ENCODE measurements at regions not wholly inside any gene's neighbourhood (a gene's known extent, or its start where the extent isn't known, plus 50 kb on each side); places are given as distances from the start of the nearest gene placed in this dataset.

GRCh38 chr15:98501632-98502031 lies 146.7 kb upstream of the IGF1R start:
- H3K27ac ChIP-seq (ENCODE audit: low read depth, low read length) = no peak overlapping the region
- no peak overlapping the region for H3K4me3 Mint-ChIP-seq (ENCODE audit: unreplicated experiment)
- FAIRE-seq (no peak), DNase-seq (ENCODE audit: low read depth) (no peak)
- no peaks in the 10 kb centered on the region for H4K20me1 ChIP-seq (ENCODE audit: insufficient read depth, low read length)
- H3K36me3 ChIP-seq (ENCODE audit: insufficient read depth, low read length) = no peaks in the 10 kb centered on the region
- no peak overlapping the region for H3K9ac ChIP-seq (ENCODE audit: low read length)
- no peak overlapping the region for H2AFZ ChIP-seq (ENCODE audit: low read depth, low read length)
- H3K4me2 ChIP-seq (ENCODE audit: low read length) = no peak overlapping the region
- H3K4me1 Mint-ChIP-seq (ENCODE audit: low read depth, unreplicated experiment) = no peaks in the 10 kb centered on the region
- H3K4me3 ChIP-seq (ENCODE audit: insufficient read depth, low read depth, low read length) = no peak overlapping the region
- peaks cover 4% of the 10 kb centered on the region for H3K27me3 ChIP-seq (ENCODE audit: insufficient read depth, low read length)
- no peaks in the 10 kb centered on the region for H3K4me1 ChIP-seq (ENCODE audit: insufficient read depth, low read length)
- peaks cover 1% of the 10 kb centered on the region for H3K36me3 Mint-ChIP-seq (ENCODE audit: low read depth, unreplicated experiment)
- H3K9me3 ChIP-seq (ENCODE audit: insufficient read depth, low read depth, low read length) = no peaks in the 10 kb centered on the region
- H3K9me3 Mint-ChIP-seq (ENCODE audit: unreplicated experiment) = peaks cover 11% of the 10 kb centered on the region
- H3K27me3 Mint-ChIP-seq (ENCODE audit: low read depth, unreplicated experiment) = peaks cover 36% of the 10 kb centered on the region
- no peak overlapping the region for H3K27ac Mint-ChIP-seq (ENCODE audit: unreplicated experiment)
- no peaks in the 10 kb centered on the region for H3K79me2 ChIP-seq (ENCODE audit: insufficient read depth, low read length)
- TF ChIP-seq EZH2 (IDR thresholded peaks at IDR 0.05; ENCODE audit: insufficient read depth, low read length) (no peak), CTCF (IDR thresholded peaks at IDR 0.05; ENCODE audit: insufficient read depth, low read depth, low read length) (no peak)

GRCh38 chr15:98503970-98504369 lies 144.4 kb upstream of the IGF1R start:
- Histone ChIP-seq H3K27ac (ENCODE audit: low read depth, low read length) (no peak overlapping the region), H3K27me3 (ENCODE audit: insufficient read depth, low read length) (peaks cover 8% of the 10 kb centered on the region), H3K4me3 (ENCODE audit: insufficient read depth, low read depth, low read length) (no peak overlapping the region), H3K4me1 (ENCODE audit: insufficient read depth, low read length) (no peaks in the 10 kb centered on the region), H3K9me3 (ENCODE audit: insufficient read depth, low read depth, low read length) (no peaks in the 10 kb centered on the region), H3K9ac (ENCODE audit: low read length) (no peak overlapping the region), H2AFZ (ENCODE audit: low read depth, low read length) (no peak overlapping the region), H3K79me2 (ENCODE audit: insufficient read depth, low read length) (no peaks in the 10 kb centered on the region), H3K4me2 (ENCODE audit: low read length) (no peak overlapping the region), H3K36me3 (ENCODE audit: insufficient read depth, low read length) (no peaks in the 10 kb centered on the region), H4K20me1 (ENCODE audit: insufficient read depth, low read length) (no peaks in the 10 kb centered on the region)
- Mint-ChIP-seq H3K9me3 (ENCODE audit: unreplicated experiment) (peaks cover 7% of the 10 kb centered on the region), H3K4me3 (ENCODE audit: unreplicated experiment) (no peak overlapping the region), H3K27ac (ENCODE audit: unreplicated experiment) (no peak overlapping the region), H3K27me3 (ENCODE audit: low read depth, unreplicated experiment) (peaks cover 36% of the 10 kb centered on the region), H3K36me3 (ENCODE audit: low read depth, unreplicated experiment) (peaks cover 1% of the 10 kb centered on the region), H3K4me1 (ENCODE audit: low read depth, unreplicated experiment) (no peaks in the 10 kb centered on the region)
- no peak for TF ChIP-seq CTCF (IDR thresholded peaks at IDR 0.05; ENCODE audit: insufficient read depth, low read depth, low read length)
- TF ChIP-seq EZH2 (IDR thresholded peaks at IDR 0.05; ENCODE audit: insufficient read depth, low read length) = no peak
- DNase-seq (ENCODE audit: low read depth) (no peak), FAIRE-seq (no peak)

GRCh38 chr15:98504998-98505397 lies 143.3 kb upstream of the IGF1R start:
- H3K27me3 ChIP-seq (ENCODE audit: insufficient read depth, low read length) = peaks cover 8% of the 10 kb centered on the region
- H3K4me1 ChIP-seq (ENCODE audit: insufficient read depth, low read length) = no peaks in the 10 kb centered on the region
- H3K27ac ChIP-seq (ENCODE audit: low read depth, low read length) = no peak overlapping the region
- no peaks in the 10 kb centered on the region for H3K36me3 Mint-ChIP-seq (ENCODE audit: low read depth, unreplicated experiment)
- H3K9ac ChIP-seq (ENCODE audit: low read length) = no peak overlapping the region
- no peaks in the 10 kb centered on the region for H3K4me1 Mint-ChIP-seq (ENCODE audit: low read depth, unreplicated experiment)
- H3K79me2 ChIP-seq (ENCODE audit: insufficient read depth, low read length) = no peaks in the 10 kb centered on the region
- H3K27me3 Mint-ChIP-seq (ENCODE audit: low read depth, unreplicated experiment) = peaks cover 34% of the 10 kb centered on the region
- TF ChIP-seq EZH2 (IDR thresholded peaks at IDR 0.05; ENCODE audit: insufficient read depth, low read length) (no peak), CTCF (IDR thresholded peaks at IDR 0.05; ENCODE audit: insufficient read depth, low read depth, low read length) (no peak)
- H3K4me2 ChIP-seq (ENCODE audit: low read length) = no peak overlapping the region
- H3K9me3 ChIP-seq (ENCODE audit: insufficient read depth, low read depth, low read length) = no peaks in the 10 kb centered on the region
- no peak for FAIRE-seq
- no peak for DNase-seq (ENCODE audit: low read depth)
- no peak overlapping the region for H2AFZ ChIP-seq (ENCODE audit: low read depth, low read length)
- no peak overlapping the region for H3K4me3 ChIP-seq (ENCODE audit: insufficient read depth, low read depth, low read length)
- H3K27ac Mint-ChIP-seq (ENCODE audit: unreplicated experiment) = no peak overlapping the region
- no peaks in the 10 kb centered on the region for H4K20me1 ChIP-seq (ENCODE audit: insufficient read depth, low read length)
- no peak overlapping the region for H3K4me3 Mint-ChIP-seq (ENCODE audit: unreplicated experiment)
- H3K9me3 Mint-ChIP-seq (ENCODE audit: unreplicated experiment) = peaks cover 6% of the 10 kb centered on the region
- no peaks in the 10 kb centered on the region for H3K36me3 ChIP-seq (ENCODE audit: insufficient read depth, low read length)
